ENCODE measurements at regions not wholly inside any gene's neighbourhood (a gene's known extent, or its start where the extent isn't known, plus 50 kb on each side); places are given as distances from the start of the nearest gene placed in this dataset.

- H3K9ac ChIP-seq (ENCODE audit: extremely low read depth, insufficient read length, low read length) = no peak overlapping the region
- H4K5ac ChIP-seq (ENCODE audit: insufficient read length, low read depth, low read length) = no peak overlapping the region
- H3K27ac ChIP-seq (ENCODE audit: insufficient read length, low read depth, low read length) = no peak overlapping the region
- no peak overlapping the region for H2AFZ ChIP-seq (ENCODE audit: low read length)
- H3K4me1 ChIP-seq (ENCODE audit: insufficient read depth, low read length) = no peaks in the 10 kb centered on the region
- H3K36me3 Mint-ChIP-seq (ENCODE audit: insufficient read depth in 1 of 3, low read depth in 3 of 3) = peaks cover 0 to 12% (median 0%) of the 10 kb centered on the region in 3 experiments; a peak in 2 of 7 replicates
- WGBS (ENCODE audit: extremely low coverage, insufficient read length, low lambda C conversion rate) = no CpG with 5 or more reads among the region's 1 CpG
- H2BK120ac ChIP-seq (ENCODE audit: low read depth, low read length, poor library complexity, severe bottlenecking) = no peak overlapping the region
- H3K56ac ChIP-seq (ENCODE audit: insufficient read length, low read depth, low read length) = no peak overlapping the region
- no peak overlapping the region for H2AK5ac ChIP-seq (ENCODE audit: insufficient read length, low read length)
- H3K9me3 Mint-ChIP-seq = peaks cover 17 to 20% of the 10 kb centered on the region in 2 experiments
- no peaks in the 10 kb centered on the region for H4K20me1 ChIP-seq (ENCODE audit: control insufficient read depth, insufficient read depth, insufficient read length)
- no peak overlapping the region for H2BK15ac ChIP-seq (ENCODE audit: low read depth, low read length)
- no peak overlapping the region for H4K91ac ChIP-seq (ENCODE audit: insufficient read length, low read depth, low read length)
- no peak overlapping the region for H3K4ac ChIP-seq (ENCODE audit: low read depth, low read length)
- H3K18ac ChIP-seq (ENCODE audit: insufficient read length, low read depth, low read length) = no peak overlapping the region
- H3T11ph ChIP-seq (ENCODE audit: low read length) = no peak overlapping the region
- no peak overlapping the region for H2BK5ac ChIP-seq (ENCODE audit: insufficient read length, low read length)
- no peak overlapping the region for H2BK20ac ChIP-seq (ENCODE audit: low read depth, low read length, poor library complexity, severe bottlenecking)
- H2BK12ac ChIP-seq (ENCODE audit: insufficient read length, low read depth, low read length) = no peak overlapping the region
- no peak overlapping the region for H4K8ac ChIP-seq (replicated peaks; ENCODE audit: insufficient read length, low read depth, low read length)
- H3K4me1 Mint-ChIP-seq = no peaks in the 10 kb centered on the region
- peaks cover 2% of the 10 kb centered on the region; the same call in 1 of the 2 replicates for H3K27me3 Mint-ChIP-seq (ENCODE audit: low read depth)
- DNase-seq = no peak
- H3K9me3 ChIP-seq (ENCODE audit: control insufficient read depth, low read depth, low read length) = no peaks in the 10 kb centered on the region
- H3K4me3 Mint-ChIP-seq = no peak overlapping the region
- no peaks in the 10 kb centered on the region for H3K23me2 ChIP-seq (ENCODE audit: insufficient read length, low read depth, low read length, poor library complexity, severe bottlenecking)
- H3K27ac Mint-ChIP-seq = no peak overlapping the region
- no peaks in the 10 kb centered on the region for H3K79me2 ChIP-seq (ENCODE audit: insufficient read depth, low read length)
- no peaks in the 10 kb centered on the region for H3K27me3 ChIP-seq (ENCODE audit: insufficient read depth, low read length)
- no peak overlapping the region for H3K14ac ChIP-seq (ENCODE audit: insufficient read depth, low read length)
- no peak overlapping the region for H3K23ac ChIP-seq (ENCODE audit: insufficient read length, low read depth, low read length)
- no peak for TF ChIP-seq CTCF (conservative IDR thresholded peaks at IDR 0.05)
- H3K79me1 ChIP-seq (ENCODE audit: insufficient read depth, low read depth, low read length, poor library complexity, severe bottlenecking) = no peaks in the 10 kb centered on the region
- no peak overlapping the region for H3K4me2 ChIP-seq (ENCODE audit: insufficient read depth, insufficient read length, low read length)
Observed at GRCh38 chr1:55456971-55457370, 241.8 kb upstream of the USP24 start.

Data from H9 (cell line).